ENCODE measurements at regions not wholly inside any gene's neighbourhood (a gene's known extent, or its start where the extent isn't known, plus 50 kb on each side); places are given as distances from the start of the nearest gene placed in this dataset.

DNA sequence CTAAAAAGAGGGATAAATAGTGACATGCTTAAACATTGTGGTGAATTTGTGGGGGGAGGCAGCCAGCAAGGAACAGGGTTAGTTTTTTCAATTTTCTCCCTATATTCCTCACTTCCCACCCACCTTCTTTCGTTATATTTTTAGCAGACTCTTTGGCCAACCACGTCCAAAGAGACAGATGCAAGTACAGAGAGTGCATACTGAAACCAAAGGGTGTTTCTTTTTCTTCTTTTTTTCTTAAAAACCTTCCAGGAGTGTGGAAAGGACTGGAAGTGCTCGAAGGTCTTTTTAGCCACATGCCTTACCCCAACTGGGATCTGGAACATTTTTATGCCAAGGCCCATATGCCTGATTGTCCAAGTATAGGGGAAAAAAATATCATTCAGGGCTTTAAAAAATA, 59.0 kb downstream of the TNP1 start:
- H3K4me3 ChIP-seq, result no peak overlapping the region
- H3K27ac ChIP-seq, result peak overlapping the region; percentile 62 to 77
- ATAC-seq (ENCODE audit: insufficient number of reproducible peaks, low FRiP score, low read depth) (no peak), DNase-seq (ENCODE audit: low spot score) (no peak)
- no peaks in the 10 kb centered on the region for H3K9me3 ChIP-seq
- TF ChIP-seq, protein P1, sequence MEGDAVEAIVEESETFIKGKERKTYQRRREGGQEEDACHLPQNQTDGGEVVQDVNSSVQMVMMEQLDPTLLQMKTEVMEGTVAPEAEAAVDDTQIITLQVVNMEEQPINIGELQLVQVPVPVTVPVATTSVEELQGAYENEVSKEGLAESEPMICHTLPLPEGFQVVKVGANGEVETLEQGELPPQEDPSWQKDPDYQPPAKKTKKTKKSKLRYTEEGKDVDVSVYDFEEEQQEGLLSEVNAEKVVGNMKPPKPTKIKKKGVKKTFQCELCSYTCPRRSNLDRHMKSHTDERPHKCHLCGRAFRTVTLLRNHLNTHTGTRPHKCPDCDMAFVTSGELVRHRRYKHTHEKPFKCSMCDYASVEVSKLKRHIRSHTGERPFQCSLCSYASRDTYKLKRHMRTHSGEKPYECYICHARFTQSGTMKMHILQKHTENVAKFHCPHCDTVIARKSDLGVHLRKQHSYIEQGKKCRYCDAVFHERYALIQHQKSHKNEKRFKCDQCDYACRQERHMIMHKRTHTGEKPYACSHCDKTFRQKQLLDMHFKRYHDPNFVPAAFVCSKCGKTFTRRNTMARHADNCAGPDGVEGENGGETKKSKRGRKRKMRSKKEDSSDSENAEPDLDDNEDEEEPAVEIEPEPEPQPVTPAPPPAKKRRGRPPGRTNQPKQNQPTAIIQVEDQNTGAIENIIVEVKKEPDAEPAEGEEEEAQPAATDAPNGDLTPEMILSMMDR (IDR thresholded peaks at IDR 0.05), result no peak
- H3K27me3 ChIP-seq (replicated peaks; ENCODE audit: insufficient read depth), result no peaks in the 10 kb centered on the region
- H3K36me3 ChIP-seq, result no peaks in the 10 kb centered on the region
- H3K4me1 ChIP-seq (ENCODE audit: control insufficient read depth in 1 of 2, low read depth in 2 of 2), result peaks cover 17 to 72% of the 10 kb centered on the region in 2 donors

DNA sequence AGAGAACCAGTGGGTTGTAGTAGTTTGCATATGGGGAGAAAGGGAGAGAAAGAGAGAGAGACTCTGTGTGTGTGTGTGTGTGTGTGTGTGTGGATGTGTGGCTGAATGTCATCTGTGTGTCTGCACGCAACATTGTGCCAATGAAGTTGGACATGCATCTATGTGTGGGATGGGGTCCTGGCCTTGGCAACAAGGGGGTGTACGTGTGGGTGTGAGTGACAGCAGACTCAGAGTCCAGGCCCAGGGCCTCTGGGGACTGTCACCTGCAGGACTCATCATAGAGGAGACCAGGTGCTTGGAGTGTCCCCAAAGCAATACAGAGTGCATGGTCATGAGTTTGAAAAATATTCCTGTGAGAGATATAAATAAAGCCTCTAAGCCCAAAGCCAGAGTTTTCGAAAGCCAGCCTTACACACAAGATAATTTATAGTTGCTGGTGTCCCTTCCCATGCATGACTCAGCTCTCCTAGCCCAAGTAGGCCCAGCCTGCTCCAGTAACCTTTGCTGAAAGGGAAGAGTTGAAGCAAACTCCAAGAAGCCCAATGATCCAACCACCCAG, 59.9 kb downstream of the TNP1 start:
- DNase-seq (ENCODE audit: low spot score) (no peak), ATAC-seq (ENCODE audit: insufficient number of reproducible peaks, low FRiP score, low read depth) (peak; percentile 40)
- H3K4me3 ChIP-seq, result no peak overlapping the region
- H3K36me3 ChIP-seq, result no peaks in the 10 kb centered on the region
- no peaks in the 10 kb centered on the region for H3K9me3 ChIP-seq
- H3K27ac ChIP-seq, result peak overlapping the region; percentile 62 to 77
- H3K4me1 ChIP-seq (ENCODE audit: control insufficient read depth in 1 of 2, low read depth in 2 of 2), result peaks cover 26 to 77% of the 10 kb centered on the region in 2 donors
- H3K27me3 ChIP-seq (replicated peaks; ENCODE audit: insufficient read depth), result no peaks in the 10 kb centered on the region
- TF ChIP-seq, protein P1 (IDR thresholded peaks at IDR 0.05), result no peak

DNA sequence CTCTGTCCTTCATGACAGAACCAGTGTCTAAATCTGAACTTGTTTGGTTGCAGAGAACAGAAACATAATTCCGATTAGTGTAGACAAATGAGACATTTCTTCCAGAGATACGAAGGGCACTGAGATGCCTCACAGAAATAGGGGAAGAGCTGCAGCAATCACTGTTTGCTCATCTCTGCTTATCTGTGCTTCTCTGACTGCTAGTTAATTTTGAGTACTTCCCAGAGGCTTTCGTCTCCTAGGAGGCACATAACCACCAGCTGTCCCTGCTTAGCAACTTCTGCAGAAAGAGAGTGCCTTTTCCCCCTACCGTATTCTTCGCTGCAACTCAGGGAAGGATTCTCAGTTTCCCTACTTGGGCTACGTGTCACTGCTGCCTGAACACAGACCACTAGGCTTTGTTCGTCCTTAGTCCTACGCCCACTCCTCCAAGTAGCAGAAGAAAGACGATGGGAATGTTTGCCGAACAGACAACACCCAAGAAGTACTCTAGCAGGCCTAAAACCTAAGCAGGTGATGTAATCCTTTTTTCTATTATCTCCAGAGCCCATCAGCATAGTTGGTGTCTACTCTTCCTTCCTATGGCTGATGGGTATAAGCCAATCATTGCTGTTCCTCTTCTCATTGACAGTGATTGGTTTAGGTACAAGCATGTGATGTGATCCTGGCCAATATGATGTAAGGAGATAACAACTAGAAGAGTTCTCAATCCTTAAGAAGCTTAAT, 63.6 kb downstream of the TNP1 start:
- ATAC-seq (ENCODE audit: insufficient number of reproducible peaks, low FRiP score, low read depth), result no peak
- TF ChIP-seq, protein P1 (IDR thresholded peaks at IDR 0.05), result no peak
- no peak for DNase-seq (ENCODE audit: low spot score)
- peaks cover 33 to 70% of the 10 kb centered on the region in 2 donors for H3K4me1 ChIP-seq (ENCODE audit: control insufficient read depth in 1 of 2, low read depth in 2 of 2)
- no peaks in the 10 kb centered on the region for H3K36me3 ChIP-seq
- H3K27me3 ChIP-seq (replicated peaks; ENCODE audit: insufficient read depth), result no peaks in the 10 kb centered on the region
- H3K9me3 ChIP-seq, result no peaks in the 10 kb centered on the region
- H3K4me3 ChIP-seq, result no peak overlapping the region
- peak overlapping the region; percentile 35 to 46 for H3K27ac ChIP-seq

DNA sequence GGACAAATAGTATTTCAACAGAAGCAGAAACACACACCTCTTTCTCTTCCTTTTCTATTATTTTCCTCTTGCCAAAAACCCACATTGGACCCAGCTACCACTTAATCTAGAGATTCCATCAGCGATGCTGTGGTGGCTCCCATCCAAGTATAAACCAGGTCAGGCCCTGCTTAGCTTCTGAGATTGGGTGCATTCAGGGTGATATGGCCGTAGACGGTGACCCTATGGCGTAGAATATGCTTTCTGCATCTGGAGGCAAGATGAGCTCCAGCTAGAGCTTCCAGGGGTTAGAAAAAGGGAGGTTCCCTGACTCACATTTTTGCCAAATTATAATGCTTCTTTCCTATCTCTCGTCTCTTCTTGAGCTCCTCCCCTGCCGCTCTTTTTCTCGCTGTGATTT, 66.5 kb downstream of the TNP1 start:
- Histone ChIP-seq H3K36me3 (no peaks in the 10 kb centered on the region), H3K9me3 (no peaks in the 10 kb centered on the region), H3K4me1 (ENCODE audit: control insufficient read depth in 1 of 2, low read depth in 2 of 2) (peaks cover 18 to 55% of the 10 kb centered on the region in 2 donors), H3K27ac (peak overlapping the region; percentile 72 to 87), H3K4me3 (no peak overlapping the region), H3K27me3 (replicated peaks; ENCODE audit: insufficient read depth) (no peaks in the 10 kb centered on the region)
- DNase-seq (ENCODE audit: low spot score) (no peak), ATAC-seq (ENCODE audit: insufficient number of reproducible peaks, low FRiP score, low read depth) (no peak)
- TF ChIP-seq, protein P1 (IDR thresholded peaks at IDR 0.05), result no peak

DNA sequence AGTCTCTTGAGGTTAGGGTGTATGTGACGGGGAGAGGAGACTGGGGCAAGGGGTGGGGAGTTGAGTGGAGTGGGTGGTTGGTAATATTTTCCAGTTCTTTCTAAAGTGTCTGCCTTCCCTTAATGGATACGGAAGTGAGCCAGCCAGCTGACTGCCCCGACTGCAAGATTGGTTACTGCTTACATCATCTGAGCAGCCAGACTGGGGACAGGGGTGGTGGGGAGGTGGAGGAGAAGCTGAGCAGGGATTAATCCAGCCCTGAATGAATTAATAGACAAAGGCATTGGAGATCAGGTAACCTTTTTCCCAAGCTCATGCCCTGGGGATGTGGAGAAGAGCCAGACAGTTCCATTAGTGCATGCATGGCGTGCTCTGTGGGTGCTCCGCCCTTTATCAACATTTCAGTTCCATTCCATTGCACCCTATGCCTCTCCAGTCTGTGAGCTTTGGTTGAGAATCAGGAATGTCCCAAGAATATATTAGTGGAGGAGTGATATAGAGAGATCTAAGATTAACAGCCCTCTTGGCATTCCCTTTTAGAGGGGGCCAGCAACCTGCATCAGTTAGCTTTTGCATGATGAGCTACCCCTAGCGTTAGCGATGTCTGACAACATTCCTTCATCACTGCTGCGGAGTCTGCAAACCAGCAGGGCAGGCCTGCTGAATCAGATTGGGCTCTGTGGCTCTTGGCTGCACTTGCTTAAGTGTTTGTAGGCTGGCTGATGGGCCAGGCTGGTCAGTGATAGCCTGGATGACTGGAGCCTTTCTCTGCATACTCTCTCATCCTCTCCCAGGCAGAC, 67.4 kb downstream of the TNP1 start:
- H3K27me3 ChIP-seq (replicated peaks; ENCODE audit: insufficient read depth), result no peaks in the 10 kb centered on the region
- peaks cover 18 to 55% of the 10 kb centered on the region in 2 donors for H3K4me1 ChIP-seq (ENCODE audit: control insufficient read depth in 1 of 2, low read depth in 2 of 2)
- H3K27ac ChIP-seq, result peak overlapping the region; percentile 72 to 87
- H3K4me3 ChIP-seq, result peak overlapping the region; percentile 47
- peak; percentile 38 for DNase-seq (ENCODE audit: low spot score)
- ATAC-seq (ENCODE audit: insufficient number of reproducible peaks, low FRiP score, low read depth), result peak; percentile 71
- H3K9me3 ChIP-seq, result no peaks in the 10 kb centered on the region
- no peaks in the 10 kb centered on the region for H3K36me3 ChIP-seq
- TF ChIP-seq, protein P1 (IDR thresholded peaks at IDR 0.05), result peak; percentile 41

Measured in thoracic aorta (tissue), 2 donors.